SH-SY5Y (cell line): ENCODE measurements at regions not wholly inside any gene's neighbourhood (a gene's known extent, or its start where the extent isn't known, plus 50 kb on each side); places are given as distances from the start of the nearest gene placed in this dataset.

Source experiments
- GATA2 ChIP-seq: IDR thresholded peaks from 2 replicates; pipeline ENCODE4 v1.6.1; 2011; ENCODE audit warnings: mild to moderate bottlenecking, low read depth, low read length
- GATA3 ChIP-seq: IDR thresholded peaks from 2 replicates; pipeline ENCODE4 v1.6.1; 2011; ENCODE audit warnings: low read depth, mild to moderate bottlenecking, low read length, moderate library complexity

DNA sequence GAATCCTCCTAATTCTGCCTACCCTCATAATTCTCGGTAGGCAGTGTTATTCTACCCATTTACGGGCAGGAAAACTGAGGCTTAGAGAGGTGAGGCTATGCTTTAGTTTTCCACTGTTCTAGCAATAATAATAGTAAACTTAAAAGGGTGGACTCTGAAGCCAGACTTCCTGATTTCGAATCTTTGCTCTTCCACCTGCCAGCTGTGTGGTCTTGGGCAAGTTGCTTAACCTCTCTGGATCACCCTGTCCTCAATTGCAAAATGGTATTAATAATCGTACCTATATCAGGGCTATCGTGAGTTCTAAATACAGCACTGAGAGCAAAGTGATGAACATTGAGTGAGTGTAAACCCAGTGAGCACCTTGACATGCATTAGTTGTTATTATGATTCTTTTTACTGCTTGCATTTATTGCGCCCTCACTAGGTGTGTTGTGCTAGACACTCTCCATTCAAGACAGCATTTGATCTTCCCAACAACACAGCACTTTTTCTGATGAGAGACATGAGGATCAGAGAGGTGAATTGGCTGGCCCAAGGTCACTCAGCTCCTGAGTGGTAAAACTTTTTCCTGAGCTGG lies 102.3 kb upstream of the CSF3R start:
- no peak for TF ChIP-seq GATA3
- TF ChIP-seq GATA2 = no peak

DNA sequence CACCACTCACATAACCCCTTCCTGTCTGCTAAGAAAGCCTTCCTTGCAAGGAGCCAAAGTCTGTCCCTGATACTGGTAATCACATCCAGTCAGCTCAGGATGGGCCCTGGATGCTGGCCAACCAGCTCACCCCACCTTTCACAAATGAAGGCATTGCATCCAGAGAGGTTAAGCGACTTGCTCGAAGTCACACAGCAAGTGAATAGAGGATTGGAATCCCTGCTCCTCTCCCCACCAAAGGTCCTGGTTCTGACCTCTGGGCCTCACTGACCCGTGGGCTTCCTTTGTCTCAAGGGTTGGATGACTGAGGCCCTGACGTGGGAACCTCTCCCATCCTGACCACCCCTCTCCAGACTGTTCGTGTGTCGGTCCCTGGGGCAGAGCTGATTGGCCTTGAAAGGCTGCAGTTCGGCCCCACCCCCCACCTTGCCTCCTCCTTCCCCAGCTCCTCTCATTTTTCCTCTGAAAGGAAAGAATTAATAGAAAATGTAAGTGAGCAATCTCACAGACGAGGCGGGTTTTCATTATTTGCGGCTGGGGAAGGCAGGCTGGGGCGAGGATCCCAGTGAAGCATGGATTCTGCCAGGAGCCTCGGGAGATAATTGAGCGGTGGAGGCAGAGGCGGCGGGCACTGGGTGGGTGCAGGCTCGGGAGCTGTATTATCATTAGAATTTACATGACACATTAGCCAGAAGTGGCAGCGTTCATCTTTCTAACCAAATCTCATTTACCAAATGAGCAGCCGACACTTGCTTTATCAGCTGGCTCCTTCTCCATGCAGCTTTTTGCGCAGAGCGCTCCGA lies 101.5 kb upstream of the CSF3R start:
- no peak for TF ChIP-seq GATA3
- no peak for TF ChIP-seq GATA2

DNA sequence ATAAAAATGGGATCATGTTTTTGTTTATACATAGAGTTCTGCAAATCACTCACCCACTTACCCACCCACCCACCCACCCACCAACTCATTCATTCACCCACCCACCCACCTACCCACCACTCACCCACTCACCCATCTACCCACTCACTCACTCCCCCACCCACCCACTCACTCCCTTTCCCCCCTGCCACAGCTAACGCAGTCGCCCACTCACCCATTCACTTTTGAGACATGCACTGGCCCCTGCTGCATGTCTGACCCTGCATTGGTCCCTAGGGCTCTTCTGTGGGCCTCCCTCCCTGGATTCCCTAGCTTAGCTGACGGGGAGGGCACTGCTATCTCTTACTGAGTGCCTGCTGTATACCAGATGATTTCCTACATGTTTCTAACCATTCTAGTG lies 100.4 kb upstream of the CSF3R start:
- TF ChIP-seq GATA2 = no peak
- no peak for TF ChIP-seq GATA3

GRCh38 chr1:36582066-36582755 lies 99.5 kb upstream of the CSF3R start:
- TF ChIP-seq GATA3 (no peak), GATA2 (no peak)

DNA sequence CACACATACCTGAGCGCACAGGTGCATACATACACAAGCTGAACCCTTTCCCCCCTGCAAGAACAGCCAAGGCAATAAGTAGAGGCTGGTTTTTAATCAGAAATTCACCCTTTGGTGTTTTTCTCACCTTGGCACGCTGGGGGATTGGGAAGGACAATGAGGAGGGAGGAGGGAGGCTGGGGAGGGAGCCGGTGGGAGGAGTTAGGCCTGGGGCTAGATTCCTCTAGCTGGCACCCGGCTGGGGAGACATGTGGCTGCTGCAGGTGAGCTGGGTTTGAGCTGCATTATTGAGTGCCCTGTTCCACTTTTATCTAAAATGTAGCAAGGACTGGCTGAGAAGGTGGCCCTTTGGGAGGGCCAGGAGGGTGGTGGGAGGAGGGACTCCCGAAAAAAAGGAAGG lies 97.8 kb upstream of the CSF3R start:
- TF ChIP-seq GATA3 (no peak), GATA2 (no peak)

DNA sequence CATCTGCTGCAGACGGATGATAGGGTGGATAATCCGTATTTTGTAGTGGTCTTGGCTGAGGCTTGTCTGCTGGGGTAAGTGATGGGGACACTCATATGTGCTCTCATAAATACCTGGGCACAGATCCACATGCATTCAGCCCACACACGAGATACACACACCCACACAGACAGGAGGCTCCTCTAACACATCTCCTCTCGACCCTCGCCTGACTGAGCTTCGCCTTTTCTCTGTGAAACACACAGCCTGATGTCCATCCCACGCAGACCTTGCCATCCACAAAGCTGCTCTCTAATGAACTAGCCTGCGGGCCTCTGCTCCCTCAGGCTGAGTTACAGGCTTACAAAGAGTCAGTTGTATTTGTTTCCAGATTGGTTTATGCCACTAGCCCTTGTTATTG lies 96.3 kb upstream of the CSF3R start:
- TF ChIP-seq GATA3 (no peak), GATA2 (no peak)

GRCh38 chr1:36576551-36577110 lies 93.9 kb upstream of the CSF3R start:
- TF ChIP-seq GATA3 = no peak
- no peak for TF ChIP-seq GATA2

GRCh38 chr1:36576118-36576517 lies 93.4 kb upstream of the CSF3R start:
- no peak for TF ChIP-seq GATA2
- no peak for TF ChIP-seq GATA3

DNA sequence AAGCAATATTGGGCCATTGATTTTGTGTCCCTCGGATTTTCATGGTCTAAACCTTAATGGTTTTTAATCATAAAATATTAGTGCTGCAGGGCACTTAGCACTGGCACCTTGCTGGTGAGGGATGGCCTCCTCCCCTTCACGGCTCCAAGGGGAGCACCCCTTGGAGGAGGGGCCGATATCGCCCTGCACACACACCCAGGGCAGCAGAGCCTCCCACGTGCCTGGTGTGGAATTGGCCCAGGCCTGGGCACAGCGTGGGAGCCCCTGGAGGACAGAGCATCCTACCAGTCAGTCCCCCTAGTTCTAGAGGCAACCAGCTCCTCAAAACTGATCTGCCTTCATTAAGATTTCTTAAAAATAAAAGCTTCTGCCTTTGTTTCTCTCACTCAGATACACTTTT lies 90.7 kb upstream of the CSF3R start:
- TF ChIP-seq GATA2 (no peak), GATA3 (no peak)

GRCh38 chr1:36572906-36573305 lies 90.2 kb upstream of the CSF3R start:
- no peak for TF ChIP-seq GATA3
- TF ChIP-seq GATA2 = no peak

- TF ChIP-seq GATA2 (no peak), GATA3 (no peak)
Measured at GRCh38 chr1:36572142-36572715, 89.5 kb upstream of the CSF3R start.

- TF ChIP-seq GATA2 = no peak
- no peak for TF ChIP-seq GATA3
Measured at GRCh38 chr1:36571106-36571505, 88.4 kb upstream of the CSF3R start.

DNA sequence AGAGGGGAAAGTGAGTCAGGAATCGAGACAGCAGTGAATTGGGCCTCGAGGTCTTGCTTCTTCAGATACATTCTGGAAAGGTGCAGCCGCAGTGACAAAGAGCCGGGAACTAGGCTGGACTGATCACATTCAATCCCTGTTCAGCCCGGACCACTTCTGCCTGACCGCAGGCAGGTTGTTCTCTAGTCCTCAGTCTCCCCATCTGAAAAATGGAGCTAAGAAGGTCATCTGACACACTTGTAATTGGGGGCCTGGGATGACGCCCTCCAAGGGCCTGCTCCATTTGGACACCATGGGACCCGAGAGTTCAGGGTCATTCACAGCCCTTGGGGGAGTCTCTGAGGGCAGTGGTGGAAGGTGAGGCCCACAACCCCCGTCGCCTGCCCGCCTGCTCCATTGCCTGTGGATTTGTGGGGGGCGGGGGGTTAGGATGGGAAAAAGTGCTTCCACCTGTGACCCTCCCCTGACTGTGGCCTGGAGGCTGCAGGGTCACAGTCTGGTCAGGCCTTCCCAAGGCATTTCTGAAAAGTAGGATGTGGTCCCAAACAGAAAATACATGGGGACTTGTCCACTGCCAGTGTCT lies 87.9 kb upstream of the CSF3R start:
- no peak for TF ChIP-seq GATA2
- no peak for TF ChIP-seq GATA3

GRCh38 chr1:36570006-36570405 lies 87.3 kb upstream of the CSF3R start:
- TF ChIP-seq GATA2 = no peak
- TF ChIP-seq GATA3 = no peak
